Stimulated activated CD4-positive, alpha-beta T cell treated with anti-CD3 and anti-CD28 coated beads, Interleukin-1b, Interleukin-23, amount 100 ng/mL, for 24 hours (primary cell): ENCODE measurements at regions not wholly inside any gene's neighbourhood (a gene's known extent, or its start where the extent isn't known, plus 50 kb on each side); places are given as distances from the start of the nearest gene placed in this dataset.
"Not testable (repeated sequence)": the region's sequence is repeated elsewhere in the genome, so short reads cannot be mapped to it uniquely, and the experiment has no call there.

Experiments used
- DNase-seq, 4 experiments: peaks; one replicate each; pipeline ENCODE4 v3.0.0-alpha.2; 2020; ENCODE audit warnings: low read depth in 4 of 4, low spot score in 1 of 4

DNA sequence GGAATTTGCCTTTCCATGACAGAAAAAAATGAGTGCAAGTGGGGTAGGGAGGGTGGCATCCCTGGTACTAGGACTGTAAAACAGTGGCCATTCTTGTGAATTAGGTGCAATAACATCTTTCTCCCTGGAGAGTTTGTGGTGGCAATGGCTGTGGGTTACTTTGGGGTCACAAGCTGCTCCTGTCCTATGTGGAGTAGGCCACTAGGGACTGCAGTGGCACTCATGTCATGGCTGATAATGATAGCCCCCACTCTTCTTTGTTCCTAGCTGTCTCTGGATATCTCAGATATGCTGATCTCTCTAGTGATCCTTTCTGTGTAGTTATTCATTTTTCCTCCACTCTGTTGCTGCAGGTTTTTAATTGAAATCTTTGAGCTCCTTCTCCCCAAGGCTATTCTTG, 270.5 kb upstream of the CHORDC1 start:
- DNase-seq, result no peak

DNA sequence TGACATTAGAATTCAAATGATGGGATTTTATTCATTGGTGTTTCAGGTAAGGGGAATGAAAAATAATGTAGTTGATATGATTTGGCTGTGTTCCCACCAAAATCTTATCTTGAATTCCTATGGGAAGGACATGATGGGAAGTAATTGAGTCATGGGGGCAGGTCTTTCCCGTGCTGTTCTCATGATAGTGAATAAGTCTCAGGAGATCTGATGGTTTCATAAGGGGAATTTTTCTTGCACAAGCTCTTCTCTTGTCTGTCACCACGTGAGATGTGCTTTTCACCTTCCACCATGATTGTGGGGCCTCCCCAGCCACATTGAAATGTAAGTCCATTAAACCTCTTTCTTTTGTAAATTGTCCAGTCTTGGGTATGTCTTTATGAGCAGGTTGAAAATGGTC, 268.6 kb upstream of the CHORDC1 start:
- no peak for DNase-seq

DNA sequence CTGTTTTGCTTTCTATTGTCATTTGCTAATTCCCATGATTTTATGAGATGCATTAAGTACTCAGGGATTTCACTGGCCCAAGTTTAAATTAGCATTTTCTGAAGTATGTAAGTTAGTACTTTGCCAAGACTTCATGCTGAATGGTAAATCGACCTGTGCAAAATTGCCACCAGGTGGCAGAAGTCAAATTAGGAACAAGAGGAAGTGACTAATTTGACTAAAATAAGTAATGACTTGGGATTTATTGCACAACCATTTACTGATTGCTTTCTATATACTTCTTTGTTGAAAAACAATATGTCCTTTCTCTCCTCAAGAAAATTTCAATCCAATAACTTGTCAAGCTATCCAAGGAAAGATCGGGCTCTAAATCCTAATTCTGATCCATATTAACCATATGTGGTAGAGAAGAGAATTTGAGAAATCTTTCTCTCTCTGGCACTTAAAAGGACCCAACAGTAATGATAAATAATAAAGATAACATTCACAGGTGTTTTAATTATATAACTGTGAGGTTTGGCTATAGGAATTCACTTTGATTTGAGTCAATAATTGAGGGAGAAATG, 253.7 kb upstream of the CHORDC1 start:
- peak in 2 of 4 experiments; percentile 0 to 1 for DNase-seq

DNA sequence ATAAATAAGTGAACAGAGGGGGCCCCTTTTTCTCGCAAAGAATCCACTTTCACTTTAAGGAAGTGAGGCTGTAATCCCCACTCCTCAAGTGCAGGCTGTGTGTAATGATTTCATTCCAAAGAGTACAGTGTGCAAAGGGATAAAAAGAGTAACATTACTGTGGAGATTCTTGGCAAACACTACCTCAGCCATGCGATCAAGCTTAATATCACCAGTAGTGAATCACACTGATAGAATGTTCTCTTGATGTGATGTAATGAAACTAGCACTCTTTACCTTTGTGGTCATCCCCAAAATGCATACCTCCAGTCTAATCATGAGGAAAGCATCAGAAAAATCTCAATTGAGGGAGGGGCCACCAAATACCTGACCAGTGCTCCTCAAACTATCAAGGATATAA, 246.1 kb upstream of the CHORDC1 start:
- no peak for DNase-seq

DNA sequence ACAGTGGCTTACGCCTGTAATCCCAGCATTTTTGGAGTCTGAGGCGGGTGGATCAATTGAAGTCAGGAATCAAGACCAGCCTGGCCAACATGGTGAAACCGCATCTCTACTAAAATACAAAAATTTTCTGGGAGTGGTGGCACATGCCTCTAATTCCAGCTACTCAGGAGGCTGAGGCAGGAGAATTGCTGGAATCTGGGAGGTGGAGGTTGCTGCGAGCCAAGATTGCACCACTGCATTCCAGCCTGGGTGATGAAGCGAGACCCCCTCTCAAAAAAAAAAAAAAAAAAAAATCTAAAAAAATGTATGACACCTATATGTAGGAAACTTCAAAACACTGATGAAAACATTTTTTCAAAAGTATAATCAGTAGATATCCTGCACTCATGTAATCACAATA, 242.7 kb upstream of the CHORDC1 start:
- no peak for DNase-seq

DNA sequence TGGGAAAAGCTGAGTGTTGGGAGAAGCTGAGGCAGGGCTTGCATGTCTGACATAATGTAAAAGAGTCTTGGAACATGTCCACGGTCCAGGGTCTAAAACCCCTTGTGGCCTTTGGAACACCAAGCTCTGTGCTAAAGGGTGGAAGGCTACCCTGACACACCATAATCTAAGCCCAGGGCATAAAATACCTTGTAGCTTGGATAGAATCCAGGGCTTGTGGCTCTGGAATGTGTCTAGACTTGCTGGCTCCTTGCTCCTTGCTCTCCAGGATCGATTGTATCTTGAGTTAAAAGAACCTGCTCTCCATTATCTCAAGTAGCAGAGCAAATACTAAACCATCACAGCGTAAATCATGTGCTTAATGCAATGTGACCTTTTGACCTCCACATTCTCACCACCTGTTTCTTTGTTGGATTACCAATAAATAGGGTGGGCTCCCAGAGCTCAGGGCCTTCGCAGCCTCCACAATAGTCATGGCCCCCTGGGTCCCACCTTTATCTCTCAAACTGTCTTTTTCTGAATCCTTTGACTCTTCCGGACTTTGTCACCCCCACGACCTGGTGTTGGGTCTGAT, 232.6 kb upstream of the CHORDC1 start:
- not testable (repeated sequence) for DNase-seq

DNA sequence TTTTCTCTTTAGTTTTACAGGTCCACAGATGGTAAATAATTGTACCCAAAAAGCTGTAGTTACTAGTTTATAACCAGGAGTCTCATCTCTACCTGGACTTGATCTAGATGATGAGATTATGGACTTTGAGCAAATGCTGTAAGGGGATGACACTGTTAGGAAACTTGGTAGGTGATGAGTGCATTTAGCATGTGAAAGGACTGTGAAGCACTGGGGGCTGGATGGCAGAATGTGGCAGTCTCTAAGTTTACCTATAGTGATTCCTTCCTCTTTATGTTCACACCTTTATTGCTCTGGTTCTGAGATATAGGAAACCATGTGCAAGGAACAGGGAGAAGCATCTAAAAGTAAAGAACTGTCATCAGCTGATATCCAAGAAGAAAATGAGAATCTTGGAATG, 230.7 kb upstream of the CHORDC1 start:
- no peak for DNase-seq

- DNase-seq, result no peak
Measured at GRCh38 chr11:90449606-90450005, 226.8 kb upstream of the CHORDC1 start.

GRCh38 chr11:90448256-90448655, 225.4 kb upstream of the CHORDC1 start:
- no peak for DNase-seq

GRCh38 chr11:90447618-90448017, 224.8 kb upstream of the CHORDC1 start:
- no peak for DNase-seq

DNA sequence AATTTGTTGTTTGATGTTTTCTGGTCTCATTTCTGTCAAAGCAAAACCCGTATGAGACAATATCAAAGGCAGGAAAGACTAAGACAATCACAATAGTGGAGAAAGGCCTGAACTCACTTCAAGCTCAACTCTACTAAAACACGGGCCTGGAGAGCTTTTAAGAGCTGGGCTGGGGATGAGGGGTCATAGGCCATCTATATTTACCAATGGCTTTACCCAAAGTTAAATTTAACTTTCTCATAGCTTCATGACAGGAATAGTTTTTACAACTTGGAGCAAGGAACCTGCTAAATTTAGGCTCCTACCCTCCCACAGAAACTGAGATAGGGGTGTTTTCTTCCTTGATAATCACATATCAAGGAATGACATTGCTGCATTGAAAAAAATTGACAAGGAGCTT, 223.4 kb upstream of the CHORDC1 start:
- DNase-seq, result no peak

DNA sequence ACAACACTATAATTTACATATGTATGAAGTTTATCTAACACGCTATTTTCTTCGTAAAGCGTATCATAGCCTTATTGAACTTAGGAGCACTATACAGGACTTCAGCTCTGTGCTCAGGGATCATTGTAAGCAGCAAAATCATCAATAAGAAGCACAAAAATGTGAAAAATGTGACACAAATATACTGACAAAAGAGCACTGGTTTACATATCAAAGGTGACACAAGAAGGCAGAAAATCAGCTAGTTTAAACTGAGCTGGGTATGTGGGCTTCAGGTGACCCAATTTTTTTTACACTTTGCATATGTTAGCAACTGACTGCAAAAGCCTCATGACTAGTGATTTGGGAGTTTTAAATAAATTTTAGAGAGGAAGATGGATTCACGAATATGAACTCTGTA, 215.2 kb upstream of the CHORDC1 start:
- DNase-seq, result no peak

DNA sequence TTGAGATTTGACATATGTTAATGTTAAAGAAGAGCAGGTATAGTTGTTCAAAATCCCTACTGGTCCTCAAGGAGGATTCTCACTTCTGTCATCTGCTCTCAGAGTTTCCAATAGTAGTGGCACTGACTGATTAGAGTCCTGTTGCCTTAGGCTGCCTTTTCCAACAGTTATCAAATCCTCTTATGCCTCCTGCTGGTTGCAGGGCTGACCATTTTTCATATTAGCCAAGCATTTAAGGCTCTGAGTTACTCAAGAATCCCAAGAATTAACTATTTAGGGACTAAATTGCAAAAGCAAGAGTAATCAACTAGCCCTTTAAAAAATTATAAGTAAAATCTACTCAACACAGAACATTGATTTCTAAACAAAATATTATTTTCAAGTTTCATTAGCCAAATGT, 212.0 kb upstream of the CHORDC1 start:
- no peak for DNase-seq

GRCh38 chr11:90428836-90429235, 206.0 kb upstream of the CHORDC1 start:
- DNase-seq, result no peak

GRCh38 chr11:90426442-90426841, 203.6 kb upstream of the CHORDC1 start:
- DNase-seq, result no peak

DNA sequence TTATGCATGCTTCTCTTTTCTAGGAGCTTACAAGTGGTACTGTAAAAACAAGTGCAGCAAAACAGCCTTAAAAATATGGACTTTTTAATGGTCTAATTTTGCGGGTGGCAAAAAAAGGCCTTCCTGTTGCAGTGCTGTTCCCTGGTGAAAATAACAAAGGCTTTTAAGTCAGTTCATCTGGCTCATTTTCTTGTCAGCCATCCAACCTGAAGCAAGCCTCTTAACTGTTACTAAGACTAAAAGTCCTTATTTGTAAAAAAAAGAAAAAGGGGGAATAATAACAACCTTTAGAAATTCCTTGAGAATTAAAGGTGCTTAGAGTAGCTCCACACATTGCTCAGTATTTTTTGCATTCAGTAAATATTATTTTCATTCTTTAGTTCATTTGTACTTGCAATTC, 200.5 kb upstream of the CHORDC1 start:
- no peak for DNase-seq

GRCh38 chr11:90422787-90423186, 199.9 kb upstream of the CHORDC1 start:
- DNase-seq, result not testable (repeated sequence)

GRCh38 chr11:90414221-90414620, 191.4 kb upstream of the CHORDC1 start:
- no peak for DNase-seq

GRCh38 chr11:90407350-90407749, 184.5 kb upstream of the CHORDC1 start:
- DNase-seq, result no peak

GRCh38 chr11:90392692-90393091, 169.8 kb upstream of the CHORDC1 start:
- DNase-seq, result no peak

GRCh38 chr11:90391756-90392155, 168.9 kb upstream of the CHORDC1 start:
- DNase-seq, result no peak

- DNase-seq, result no peak
Measured at GRCh38 chr11:90380206-90380605, 157.4 kb upstream of the CHORDC1 start.

- no peak for DNase-seq
Measured at GRCh38 chr11:90373971-90374370, 151.1 kb upstream of the CHORDC1 start.
